Immature natural killer cell (primary cell): ENCODE measurements at regions not wholly inside any gene's neighbourhood (a gene's known extent, or its start where the extent isn't known, plus 50 kb on each side); places are given as distances from the start of the nearest gene placed in this dataset.
"Not testable (repeated sequence)": the region's sequence is repeated elsewhere in the genome, so short reads cannot be mapped to it uniquely, and the experiment has no call there.

Source experiments
- DNase-seq, 3 donors: peaks; one replicate each; pipeline ENCODE4 v3.0.0; 2022; ENCODE audit warnings: mixed read lengths in 1 of 3
- H3K27ac Mint-ChIP-seq, 6 donors: one replicate each; pipeline ENCODE4 v1.8.0; 2020; ENCODE audit warnings: mixed read lengths in 6 of 6, mild to moderate bottlenecking in 5 of 6, inconsistent platforms in 4 of 6, moderate library complexity in 3 of 6
- H3K27me3 Mint-ChIP-seq, 3 donors: one replicate each; pipeline ENCODE4 v1.8.0; 2020 to 2021; ENCODE audit warnings: low read depth in 3 of 3, mild to moderate bottlenecking in 3 of 3, mixed read lengths in 3 of 3, moderate library complexity in 3 of 3, inconsistent platforms in 1 of 3
- H3K36me3 Mint-ChIP-seq, 3 donors: one replicate each; pipeline ENCODE4 v1.8.0; 2020; ENCODE audit warnings: mixed read lengths in 3 of 3, inconsistent platforms in 2 of 3, mild to moderate bottlenecking in 2 of 3
- H3K4me1 Mint-ChIP-seq, 2 donors: one replicate each; pipeline ENCODE4 v1.8.0; 2020; ENCODE audit warnings: inconsistent platforms in 2 of 2, mild to moderate bottlenecking in 2 of 2, mixed read lengths in 2 of 2, moderate library complexity in 1 of 2
- H3K4me3 Mint-ChIP-seq, 5 donors: one replicate each; pipeline ENCODE4 v1.8.0; 2020; ENCODE audit warnings: mild to moderate bottlenecking in 5 of 5, mixed read lengths in 5 of 5, inconsistent platforms in 3 of 5, moderate library complexity in 3 of 5
- H3K9me3 Mint-ChIP-seq, 6 donors: one replicate each; pipeline ENCODE4 v1.8.0; 2020; ENCODE audit warnings: mild to moderate bottlenecking in 6 of 6, mixed read lengths in 6 of 6, inconsistent platforms in 4 of 6, moderate library complexity in 3 of 6

- not testable (repeated sequence) for DNase-seq, H3K36me3 Mint-ChIP-seq, H3K9me3 Mint-ChIP-seq, H3K27ac Mint-ChIP-seq, H3K27me3 Mint-ChIP-seq, H3K4me3 Mint-ChIP-seq, H3K4me1 Mint-ChIP-seq
Measured at GRCh38 chr17:63091909-63092308, 125.9 kb downstream of the TANC2 start.

GRCh38 chr17:63094631-63095030, 128.6 kb downstream of the TANC2 start:
- Mint-ChIP-seq H3K27ac (no peak overlapping the region), H3K4me1 (peaks cover 0 to 5% of the 10 kb centered on the region in 2 donors), H3K9me3 (no peaks in the 10 kb centered on the region), H3K27me3 (no peaks in the 10 kb centered on the region), H3K4me3 (no peak overlapping the region), H3K36me3 (no peaks in the 10 kb centered on the region)
- no peak for DNase-seq

- Mint-ChIP-seq H3K9me3 (no peaks in the 10 kb centered on the region), H3K27me3 (no peaks in the 10 kb centered on the region), H3K27ac (no peak overlapping the region), H3K36me3 (peaks cover 0 to 2% (median 0%) of the 10 kb centered on the region in 3 donors), H3K4me3 (no peak overlapping the region), H3K4me1 (peaks cover 0 to 7% of the 10 kb centered on the region in 2 donors)
- DNase-seq = no peak
Measured at GRCh38 chr17:63095459-63095858, 129.4 kb downstream of the TANC2 start.

GRCh38 chr17:63095879-63096278, 129.8 kb downstream of the TANC2 start:
- Mint-ChIP-seq H3K27ac (no peak overlapping the region), H3K9me3 (no peaks in the 10 kb centered on the region), H3K36me3 (peaks cover 0 to 4% (median 0%) of the 10 kb centered on the region in 3 donors), H3K27me3 (no peaks in the 10 kb centered on the region), H3K4me1 (peaks cover 0 to 7% of the 10 kb centered on the region in 2 donors), H3K4me3 (no peak overlapping the region)
- no peak for DNase-seq

GRCh38 chr17:63096426-63096825, 130.4 kb downstream of the TANC2 start:
- H3K4me3 Mint-ChIP-seq = no peak overlapping the region
- peaks cover 0 to 6% of the 10 kb centered on the region in 2 donors for H3K4me1 Mint-ChIP-seq
- DNase-seq = no peak
- no peaks in the 10 kb centered on the region for H3K9me3 Mint-ChIP-seq
- H3K27me3 Mint-ChIP-seq = no peaks in the 10 kb centered on the region
- H3K27ac Mint-ChIP-seq = no peak overlapping the region
- peaks cover under 1 to 5% (median 1%) of the 10 kb centered on the region in 3 donors for H3K36me3 Mint-ChIP-seq

GRCh38 chr17:63099425-63099824, 133.4 kb downstream of the TANC2 start:
- H3K9me3 Mint-ChIP-seq = no peaks in the 10 kb centered on the region
- H3K36me3 Mint-ChIP-seq = peaks cover 5 to 9% (median 6%) of the 10 kb centered on the region in 3 donors
- H3K27me3 Mint-ChIP-seq = no peaks in the 10 kb centered on the region
- no peak for DNase-seq
- H3K4me3 Mint-ChIP-seq = no peak overlapping the region
- H3K4me1 Mint-ChIP-seq = peaks cover 0 to 5% of the 10 kb centered on the region in 2 donors
- H3K27ac Mint-ChIP-seq = no peak overlapping the region

- Mint-ChIP-seq H3K9me3 (no peaks in the 10 kb centered on the region), H3K4me3 (no peak overlapping the region), H3K27me3 (peaks cover 0 to 1% (median 0%) of the 10 kb centered on the region in 3 donors), H3K4me1 (peaks cover 0 to 5% of the 10 kb centered on the region in 2 donors), H3K27ac (no peak overlapping the region), H3K36me3 (peaks cover 5 to 9% (median 6%) of the 10 kb centered on the region in 3 donors)
- DNase-seq = no peak
Measured at GRCh38 chr17:63102034-63102433, 136.0 kb downstream of the TANC2 start.

- Mint-ChIP-seq H3K4me1 (no peaks in the 10 kb centered on the region), H3K27ac (no peak overlapping the region), H3K36me3 (peaks cover 5 to 6% (median 5%) of the 10 kb centered on the region in 3 donors), H3K9me3 (no peaks in the 10 kb centered on the region), H3K27me3 (peaks cover 0 to 1% (median 0%) of the 10 kb centered on the region in 3 donors), H3K4me3 (no peak overlapping the region)
- no peak for DNase-seq
Measured at GRCh38 chr17:63106050-63106449, 140.0 kb downstream of the TANC2 start.

GRCh38 chr17:63109661-63110060, 143.6 kb downstream of the TANC2 start:
- no peak overlapping the region for H3K27ac Mint-ChIP-seq
- no peak overlapping the region for H3K4me3 Mint-ChIP-seq
- H3K4me1 Mint-ChIP-seq = peaks cover 0 to 3% of the 10 kb centered on the region in 2 donors
- no peak for DNase-seq
- no peaks in the 10 kb centered on the region for H3K36me3 Mint-ChIP-seq
- no peaks in the 10 kb centered on the region for H3K9me3 Mint-ChIP-seq
- peaks cover 0 to 1% (median 0%) of the 10 kb centered on the region in 3 donors for H3K27me3 Mint-ChIP-seq

- H3K27ac Mint-ChIP-seq = no peak overlapping the region
- peaks cover 0 to 3% of the 10 kb centered on the region in 2 donors for H3K4me1 Mint-ChIP-seq
- no peak for DNase-seq
- H3K4me3 Mint-ChIP-seq = no peak overlapping the region
- H3K27me3 Mint-ChIP-seq = no peaks in the 10 kb centered on the region
- H3K36me3 Mint-ChIP-seq = no peaks in the 10 kb centered on the region
- no peaks in the 10 kb centered on the region for H3K9me3 Mint-ChIP-seq
Measured at GRCh38 chr17:63113167-63113566, 147.1 kb downstream of the TANC2 start.

GRCh38 chr17:63116228-63116627, 150.2 kb downstream of the TANC2 start:
- H3K27me3 Mint-ChIP-seq = no peaks in the 10 kb centered on the region
- no peak overlapping the region for H3K27ac Mint-ChIP-seq
- H3K9me3 Mint-ChIP-seq = no peaks in the 10 kb centered on the region
- DNase-seq = no peak
- no peak overlapping the region for H3K4me3 Mint-ChIP-seq
- H3K4me1 Mint-ChIP-seq = peaks cover 0 to 3% of the 10 kb centered on the region in 2 donors
- H3K36me3 Mint-ChIP-seq = no peaks in the 10 kb centered on the region

- Mint-ChIP-seq H3K36me3 (no peaks in the 10 kb centered on the region), H3K27me3 (no peaks in the 10 kb centered on the region), H3K27ac (no peak overlapping the region), H3K4me3 (no peak overlapping the region), H3K4me1 (peaks cover 0 to 2% of the 10 kb centered on the region in 2 donors), H3K9me3 (no peaks in the 10 kb centered on the region)
- DNase-seq = no peak
Measured at GRCh38 chr17:63116967-63117830, 151.2 kb downstream of the TANC2 start.

- no peak for DNase-seq
- Mint-ChIP-seq H3K27ac (no peak overlapping the region), H3K27me3 (no peaks in the 10 kb centered on the region), H3K4me1 (no peaks in the 10 kb centered on the region), H3K9me3 (no peaks in the 10 kb centered on the region), H3K36me3 (peaks cover 0 to 3% (median 0%) of the 10 kb centered on the region in 3 donors), H3K4me3 (no peak overlapping the region)
Measured at GRCh38 chr17:63120406-63120805, 154.4 kb downstream of the TANC2 start.

GRCh38 chr17:63124536-63124935, 158.5 kb downstream of the TANC2 start:
- no peak overlapping the region for H3K4me3 Mint-ChIP-seq
- peaks cover 0 to 3% (median 0%) of the 10 kb centered on the region in 3 donors for H3K36me3 Mint-ChIP-seq
- H3K4me1 Mint-ChIP-seq = no peaks in the 10 kb centered on the region
- H3K9me3 Mint-ChIP-seq = no peaks in the 10 kb centered on the region
- H3K27me3 Mint-ChIP-seq = no peaks in the 10 kb centered on the region
- DNase-seq = no peak
- no peak overlapping the region for H3K27ac Mint-ChIP-seq

- Mint-ChIP-seq H3K4me1 (no peaks in the 10 kb centered on the region), H3K9me3 (no peaks in the 10 kb centered on the region), H3K4me3 (no peak overlapping the region), H3K27me3 (no peaks in the 10 kb centered on the region), H3K36me3 (peaks cover 0 to 3% (median 0%) of the 10 kb centered on the region in 3 donors), H3K27ac (no peak overlapping the region)
- DNase-seq = no peak
Measured at GRCh38 chr17:63124958-63125357, 158.9 kb downstream of the TANC2 start.
